COLO829 (cell line): ENCODE measurements at regions not wholly inside any gene's neighbourhood (a gene's known extent, or its start where the extent isn't known, plus 50 kb on each side); places are given as distances from the start of the nearest gene placed in this dataset.
"Not testable (repeated sequence)": the region's sequence is repeated elsewhere in the genome, so short reads cannot be mapped to it uniquely, and the experiment has no call there.

Source experiments
- DNase-seq: peaks from one replicate; pipeline ENCODE4 v3.0.0; 2012; ENCODE audit warnings: low spot score

DNA sequence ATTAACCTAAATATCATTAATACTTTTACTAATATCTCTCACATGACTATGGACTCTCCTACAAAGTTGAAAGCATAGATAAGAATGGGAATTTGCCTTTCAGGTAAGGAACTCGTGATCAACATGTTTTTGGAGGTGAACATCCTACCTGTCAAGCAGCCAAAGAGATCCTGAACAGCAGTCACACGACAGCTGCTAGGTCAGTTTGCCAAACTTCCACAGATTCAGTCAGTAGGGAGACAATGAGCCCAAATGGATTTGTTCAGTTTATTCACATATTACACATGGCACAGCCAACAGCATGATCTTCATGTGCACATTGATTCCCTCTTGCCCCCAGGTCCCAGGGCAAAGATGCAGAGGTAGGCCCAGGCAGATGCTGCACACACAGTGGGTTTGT lies 86.1 kb upstream of the LOC128125822 start:
- DNase-seq = no peak

GRCh38 chr6:63487103-63487813 lies 85.0 kb upstream of the LOC128125822 start:
- DNase-seq = no peak

DNA sequence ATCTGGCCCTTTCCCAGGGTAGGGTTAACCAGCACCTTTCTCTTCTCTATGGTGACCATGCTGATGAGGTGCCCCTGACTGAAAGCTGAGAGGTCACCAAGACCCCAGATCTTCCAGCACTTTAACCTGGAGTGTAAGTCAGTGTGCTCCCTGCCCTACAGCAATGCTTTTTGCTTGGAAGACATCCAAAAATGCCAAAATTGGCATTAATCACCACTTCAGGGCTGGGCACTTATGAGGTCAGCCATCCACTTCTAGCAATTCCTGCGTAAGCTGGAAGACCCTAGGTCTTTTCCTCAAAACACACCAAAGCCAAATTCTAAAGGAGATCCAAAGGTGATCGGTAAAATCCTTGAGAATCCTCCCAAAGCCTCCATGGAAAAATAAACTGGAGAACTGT lies 81.2 kb upstream of the LOC128125822 start:
- DNase-seq = no peak

GRCh38 chr6:63492476-63492875 lies 79.8 kb upstream of the LOC128125822 start:
- no peak for DNase-seq

GRCh38 chr6:63493557-63493956 lies 78.7 kb upstream of the LOC128125822 start:
- DNase-seq = no peak

- no peak for DNase-seq
These were observed 75.9 kb upstream of the LOC128125822 start for GRCh38 chr6:63496361-63496804.

DNA sequence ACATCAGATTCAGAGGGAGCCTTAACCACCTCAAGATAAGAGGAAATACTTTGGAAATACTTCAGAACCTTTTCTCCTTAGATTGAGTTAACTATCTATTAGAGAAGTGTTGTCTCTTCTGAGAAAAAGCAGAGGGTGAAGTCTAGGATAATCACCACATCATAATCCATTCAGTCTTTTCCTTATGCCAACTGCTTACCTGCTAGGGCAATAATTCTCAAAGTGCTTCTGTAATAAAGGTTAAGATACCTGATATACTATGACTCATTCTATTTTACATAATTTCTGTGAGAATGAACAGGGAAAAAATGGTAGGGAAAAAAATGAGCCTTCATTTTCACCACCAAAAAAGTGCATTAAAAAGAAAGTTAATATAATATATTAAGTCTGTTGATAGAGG lies 70.1 kb upstream of the LOC128125822 start:
- no peak for DNase-seq

- DNase-seq = no peak
These were observed 69.1 kb upstream of the LOC128125822 start for GRCh38 chr6:63503199-63503598.

DNA sequence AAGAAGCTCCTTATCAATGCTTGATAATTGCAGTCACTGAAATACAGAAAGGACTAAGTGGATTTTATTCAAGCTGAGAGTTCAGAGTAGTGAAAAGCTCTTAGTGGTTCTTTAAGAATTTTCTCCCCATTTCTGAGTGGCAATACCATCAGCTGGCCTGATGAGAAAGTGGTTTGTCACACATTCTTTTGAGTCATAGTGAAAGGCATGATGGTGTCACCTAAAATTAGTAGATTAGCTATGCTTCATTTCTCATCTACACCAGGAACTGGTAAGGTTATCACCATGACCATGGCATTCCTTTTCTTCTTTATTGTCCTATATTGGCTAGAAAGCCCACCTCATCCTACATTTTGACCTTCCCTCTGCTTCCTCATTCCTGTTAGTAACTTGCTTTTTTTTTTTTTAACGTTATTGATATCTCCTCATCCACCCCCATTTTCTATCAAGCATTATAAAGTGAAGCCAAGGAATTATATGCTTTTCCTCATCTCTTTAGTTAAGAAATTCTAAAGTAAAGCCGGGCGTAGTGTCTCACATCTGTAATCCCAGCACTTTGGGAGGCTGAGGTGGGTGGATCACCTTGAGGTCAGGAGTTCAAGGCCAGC lies 67.4 kb upstream of the LOC128125822 start:
- no peak for DNase-seq

DNA sequence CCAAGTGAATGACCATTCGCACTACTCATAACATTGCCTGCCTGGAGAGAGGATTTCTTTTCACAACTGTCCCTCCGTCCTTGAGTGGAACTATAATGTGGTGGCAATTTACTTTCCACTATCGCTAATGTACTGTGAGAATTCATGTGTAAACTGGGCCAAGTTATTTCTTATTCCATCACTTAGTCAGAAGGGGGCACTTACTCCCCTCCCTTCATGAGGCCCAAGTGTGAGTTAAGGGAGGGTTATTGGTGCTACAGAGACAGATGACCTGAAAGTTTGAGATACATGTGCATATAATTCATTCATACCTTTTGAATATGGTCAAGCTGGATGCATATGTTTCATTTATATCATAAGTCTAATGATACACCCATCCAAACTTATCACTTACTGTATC lies 65.2 kb upstream of the LOC128125822 start:
- no peak for DNase-seq

- DNase-seq = no peak
These were observed 62.5 kb upstream of the LOC128125822 start for GRCh38 chr6:63509652-63510352.

GRCh38 chr6:63510353-63510686 lies 62.0 kb upstream of the LOC128125822 start:
- no peak for DNase-seq

DNA sequence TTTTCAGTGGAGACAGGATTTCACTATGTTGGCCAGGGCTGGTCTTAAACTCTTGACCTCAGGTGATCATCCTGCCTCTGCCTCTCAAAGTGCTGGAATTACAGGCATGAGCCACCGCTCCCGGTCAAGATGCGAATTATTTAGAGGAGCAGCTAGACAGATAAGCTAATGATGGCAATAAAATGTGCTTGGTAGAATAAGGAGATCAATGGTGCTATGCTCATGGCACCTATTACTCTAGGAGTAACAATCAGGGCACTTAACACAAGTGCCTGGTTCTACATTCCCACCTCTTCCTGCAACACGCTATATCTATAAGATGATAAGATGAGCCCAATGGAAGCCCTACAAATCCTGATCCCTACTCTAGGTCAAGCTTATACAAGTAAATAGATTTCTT lies 61.4 kb upstream of the LOC128125822 start:
- DNase-seq = no peak

DNA sequence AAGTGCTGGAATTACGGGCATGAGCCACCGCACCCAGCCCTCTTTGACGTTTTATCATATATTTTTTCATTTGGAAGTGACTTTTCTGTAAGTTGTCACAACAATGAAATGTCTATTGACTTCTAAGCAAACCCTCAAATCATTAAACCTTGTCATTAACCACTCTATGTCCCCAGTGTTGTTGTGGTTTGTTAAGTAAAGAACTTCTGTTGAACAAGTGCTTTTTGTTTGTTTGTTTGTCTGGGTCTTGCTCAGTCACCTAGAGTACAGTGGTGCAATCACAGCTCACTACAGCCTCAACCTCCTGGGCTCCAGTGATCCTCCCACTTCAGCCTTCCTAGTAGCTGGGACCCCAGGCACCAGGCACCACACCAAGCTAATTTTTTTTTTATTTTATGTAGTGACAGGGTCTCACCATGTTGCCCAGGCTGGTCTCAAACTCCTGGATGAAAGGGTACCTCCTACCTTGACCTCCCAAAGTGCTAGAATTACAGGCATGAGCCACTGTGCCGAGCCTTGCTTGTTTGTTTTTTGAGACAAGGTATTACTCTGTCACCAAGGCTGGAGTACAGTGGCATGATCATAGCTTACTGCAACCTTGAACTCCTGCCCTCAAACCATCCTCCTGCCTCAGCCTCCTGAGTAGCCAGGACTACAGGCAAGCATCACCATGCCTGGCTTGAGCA lies 57.6 kb upstream of the LOC128125822 start:
- DNase-seq = no peak

GRCh38 chr6:63515227-63515626 lies 57.1 kb upstream of the LOC128125822 start:
- not testable (repeated sequence) for DNase-seq

DNA sequence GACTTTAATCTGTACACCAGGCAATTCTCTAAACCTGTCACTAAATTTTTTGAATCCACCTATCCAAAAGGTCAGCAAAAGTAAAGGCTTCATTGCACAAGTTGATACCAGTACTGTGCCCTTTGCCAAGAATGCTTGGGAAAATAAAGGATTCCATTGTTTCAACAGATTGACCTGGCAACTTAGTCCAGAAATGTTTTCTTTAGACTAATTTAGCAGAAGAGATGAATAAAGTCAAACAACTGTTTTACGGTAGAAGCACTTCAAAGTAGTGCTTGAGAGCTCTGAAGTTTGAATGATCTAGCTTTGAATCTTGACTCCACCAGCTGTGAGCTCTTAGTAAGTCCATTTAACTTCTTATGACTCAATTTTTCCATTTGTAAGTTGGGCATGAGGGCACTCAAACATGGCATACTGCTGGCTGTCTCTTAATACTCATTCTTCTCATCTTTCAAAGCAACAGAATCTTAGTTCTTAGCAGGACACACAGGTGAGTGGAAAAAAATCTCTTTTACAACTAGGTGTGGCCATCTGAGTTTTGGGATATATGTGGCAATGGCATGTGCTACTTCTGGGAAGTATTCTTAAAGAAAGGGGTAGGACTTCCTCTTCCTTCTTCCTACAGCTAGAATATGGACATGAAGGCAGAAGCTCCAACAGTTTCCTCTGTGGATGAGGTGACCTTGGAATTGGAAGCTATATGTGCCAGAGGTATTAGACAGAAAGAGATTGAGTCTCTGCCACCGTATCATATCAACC lies 55.9 kb upstream of the LOC128125822 start:
- DNase-seq = peak; percentile 77

DNA sequence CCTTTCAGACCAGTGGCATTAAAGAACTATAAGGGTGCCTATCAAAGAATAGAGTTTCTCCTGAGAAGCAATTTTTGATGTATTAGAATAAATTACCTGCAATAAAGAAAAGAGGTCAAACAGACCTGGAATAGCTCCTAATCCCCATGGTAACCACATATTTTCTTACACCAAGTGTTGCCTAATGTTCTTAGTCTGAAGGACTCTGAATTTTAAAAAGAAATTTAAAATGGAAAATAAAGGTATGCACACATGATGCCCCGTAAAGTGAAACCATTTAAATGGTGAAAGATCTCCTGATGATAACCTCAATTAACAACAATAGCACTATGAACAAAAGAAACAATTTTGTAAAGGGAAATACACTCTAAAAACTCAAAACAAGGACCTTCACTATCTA lies 55.1 kb upstream of the LOC128125822 start:
- no peak for DNase-seq

GRCh38 chr6:63521475-63522210 lies 50.6 kb upstream of the LOC128125822 start:
- DNase-seq = no peak
